Keratinocyte (primary cell): ENCODE measurements at regions not wholly inside any gene's neighbourhood (a gene's known extent, or its start where the extent isn't known, plus 50 kb on each side); places are given as distances from the start of the nearest gene placed in this dataset.

Experiments used
- DNase-seq: peaks from one replicate; pipeline ENCODE4 v3.0.0-alpha.2; 2011; ENCODE audit warnings: low read depth, missing footprints, low spot score
- FAIRE-seq: peaks from 2 replicates; lab custom pipeline; 2011; peaks lifted over from hg19 to GRCh38; lab: Jason Lieb, UNC
- H2AFZ ChIP-seq: 2 replicates; pipeline ENCODE4 v1.6.0; 2012; ENCODE audit warnings: low read length, control low read depth, inconsistent platforms; ENCODE audit not compliant: control insufficient read depth
- H3K27ac ChIP-seq: 2 replicates; pipeline ENCODE4 v1.5.1; 2011; ENCODE audit warnings: low read length; ENCODE audit not compliant: control insufficient read depth, insufficient read depth
- H3K27me3 ChIP-seq: 3 replicates; pipeline ENCODE4 v1.6.0; 2011; ENCODE audit warnings: low read length; ENCODE audit not compliant: control insufficient read depth, insufficient read depth; ENCODE audit errors: extremely low read depth
- H3K36me3 ChIP-seq, 2 experiments: 2 replicates in 1 of 2; 3 replicates in 1 of 2; pipeline ENCODE4 v1.5.1; 2011; ENCODE audit warnings: low read length in 2 of 2, mild to moderate bottlenecking in 1 of 2; ENCODE audit not compliant: control insufficient read depth in 2 of 2, insufficient read depth in 2 of 2; ENCODE audit errors: extremely low read depth in 1 of 2
- H3K4me1 ChIP-seq: 3 replicates; pipeline ENCODE4 v1.5.1; 2011; ENCODE audit warnings: low read length; ENCODE audit not compliant: control insufficient read depth, insufficient read depth; ENCODE audit errors: extremely low read depth
- H3K4me2 ChIP-seq: 3 replicates; pipeline ENCODE4 v1.6.0; 2011; ENCODE audit warnings: low read depth, low read length; ENCODE audit not compliant: control insufficient read depth, insufficient read depth; ENCODE audit errors: extremely low read depth
- H3K4me3 ChIP-seq, 3 experiments: fragments of 200-600 bp in 1 of 3; sonication (generic) in 1 of 3; 2 replicates in 2 of 3; 3 replicates in 1 of 3; pipeline ENCODE4 v1.5.1; 2011 to 2016; ENCODE audit warnings: low read length in 3 of 3, mild to moderate bottlenecking in 3 of 3, control low read depth in 2 of 3, inconsistent platforms in 1 of 3, low read depth in 1 of 3, mixed read lengths in 1 of 3, mixed run types in 1 of 3, moderate library complexity in 1 of 3; ENCODE audit not compliant: control insufficient read depth in 2 of 3, insufficient read depth in 2 of 3; ENCODE audit errors: extremely low read depth in 1 of 3
- H3K79me2 ChIP-seq: 2 replicates; pipeline ENCODE4 v1.6.0; 2012; ENCODE audit warnings: low read length; ENCODE audit not compliant: control insufficient read depth, insufficient read depth
- H3K9ac ChIP-seq: 3 replicates; pipeline ENCODE4 v1.6.0; 2011; ENCODE audit warnings: low read length; ENCODE audit not compliant: control insufficient read depth, insufficient read depth; ENCODE audit errors: extremely low read depth
- H3K9me1 ChIP-seq: 3 replicates; pipeline ENCODE4 v1.6.0; 2011; ENCODE audit warnings: low read length; ENCODE audit not compliant: control insufficient read depth, insufficient read depth; ENCODE audit errors: extremely low read depth
- H3K9me3 ChIP-seq: 2 replicates; pipeline ENCODE4 v1.5.1; 2012; ENCODE audit warnings: low read depth, low read length; ENCODE audit not compliant: control insufficient read depth
- H4K20me1 ChIP-seq: 3 replicates; pipeline ENCODE4 v1.6.0; 2011; ENCODE audit warnings: low read length; ENCODE audit not compliant: control insufficient read depth, insufficient read depth; ENCODE audit errors: extremely low read depth
- CTCF ChIP-seq, 3 experiments: IDR thresholded peaks in 1 of 3; conservative IDR thresholded peaks in 1 of 3; optimal IDR thresholded peaks in 1 of 3; 2 replicates in 2 of 3; 3 replicates in 1 of 3; pipeline versions ENCODE3 to v1.5.1; 2011; ENCODE audit warnings: low read length in 3 of 3, mild to moderate bottlenecking in 3 of 3, moderate library complexity in 2 of 3, control low read depth in 1 of 3, inconsistent platforms in 1 of 3; ENCODE audit not compliant: insufficient read depth in 2 of 3; ENCODE audit errors: extremely low read depth in 1 of 3
- EZH2 ChIP-seq: IDR thresholded peaks from one replicate; pipeline ENCODE4 v1.6.1; 2012; ENCODE audit warnings: inconsistent platforms, mild to moderate bottlenecking, low read length, moderate library complexity
- dilution Hi-C: fragments of 300-500 bp; cut with MboI; formaldehyde crosslinking; loops from one replicate; pipeline ENCODE4 v1.7.0; 2020; ENCODE audit warnings: low sequenced_read_pairs; ENCODE audit not compliant: extremely low pct_ligation_motif_present

GRCh38 chr11:110858547-110858921 is 146.3 kb upstream of the ARHGAP20 start:
- Histone ChIP-seq H3K9me3 (no peaks in the 10 kb centered on the region), H2AFZ (no peak overlapping the region), H3K9ac (no peak overlapping the region), H3K4me2 (no peak overlapping the region), H3K9me1 (no peaks in the 10 kb centered on the region), H3K4me1 (no peaks in the 10 kb centered on the region), H3K36me3 (no peaks in the 10 kb centered on the region), H3K79me2 (no peaks in the 10 kb centered on the region), H3K27me3 (peaks cover 6% of the 10 kb centered on the region), H3K27ac (no peak overlapping the region), H3K4me3 (no peak overlapping the region), H4K20me1 (no peaks in the 10 kb centered on the region)
- FAIRE-seq, result no peak
- DNase-seq, result no peak
- dilution Hi-C loops, result no loop called here
- TF ChIP-seq EZH2, result no peak
- TF ChIP-seq CTCF (optimal IDR thresholded peaks at IDR 0.05 in 1 of 3, IDR thresholded peaks at IDR 0.05 in 1 of 3, conservative IDR thresholded peaks at IDR 0.05 in 1 of 3; ENCODE audit: extremely low read depth in 1 of 3, insufficient read depth in 2 of 3, low read length in 3 of 3), result no peak

- no peak overlapping the region for H3K27ac ChIP-seq
- no peak overlapping the region for H3K4me3 ChIP-seq
- H2AFZ ChIP-seq, result no peak overlapping the region
- no peaks in the 10 kb centered on the region for H3K9me3 ChIP-seq
- peaks cover 6% of the 10 kb centered on the region for H3K27me3 ChIP-seq
- TF ChIP-seq CTCF (optimal IDR thresholded peaks at IDR 0.05 in 1 of 3, IDR thresholded peaks at IDR 0.05 in 1 of 3, conservative IDR thresholded peaks at IDR 0.05 in 1 of 3; ENCODE audit: extremely low read depth in 1 of 3, insufficient read depth in 2 of 3, low read length in 3 of 3) (no peak), EZH2 (no peak)
- FAIRE-seq (no peak), DNase-seq (no peak)
- dilution Hi-C loops, result no loop called here
- no peaks in the 10 kb centered on the region for H3K36me3 ChIP-seq
- no peaks in the 10 kb centered on the region for H3K4me1 ChIP-seq
- H3K9ac ChIP-seq, result no peak overlapping the region
- H3K79me2 ChIP-seq, result no peaks in the 10 kb centered on the region
- H4K20me1 ChIP-seq, result no peaks in the 10 kb centered on the region
- no peak overlapping the region for H3K4me2 ChIP-seq
- H3K9me1 ChIP-seq, result no peaks in the 10 kb centered on the region
Observed at GRCh38 chr11:110857892-110858546, 145.8 kb upstream of the ARHGAP20 start.
